Spinal cord (tissue), 9 donors: ENCODE measurements at regions not wholly inside any gene's neighbourhood (a gene's known extent, or its start where the extent isn't known, plus 50 kb on each side); places are given as distances from the start of the nearest gene placed in this dataset.

Source experiments
- DNase-seq, 6 donors: peaks; one replicate each; pipeline versions ENCODE4 v3.0.0 to v3.0.0-alpha.2; 2013 to 2015; ENCODE audit warnings: low spot score in 6 of 6, low read depth in 4 of 6
- H3K27ac ChIP-seq: one replicate; pipeline ENCODE4 v1.5.1; 2013; ENCODE audit warnings: low read depth, low read length, control low read depth
- H3K27me3 ChIP-seq: one replicate; pipeline ENCODE4 v1.6.1; 2013; ENCODE audit warnings: low read length; ENCODE audit not compliant: control insufficient read depth, insufficient read depth
- H3K36me3 ChIP-seq: one replicate; pipeline ENCODE4 v1.6.1; 2013; ENCODE audit warnings: low read length; ENCODE audit not compliant: control insufficient read depth, insufficient read depth
- H3K4me1 ChIP-seq: one replicate; pipeline ENCODE4 v1.6.1; 2013; ENCODE audit warnings: low read length; ENCODE audit not compliant: control insufficient read depth, insufficient read depth
- H3K4me3 ChIP-seq: one replicate; pipeline ENCODE4 v1.5.1; 2013; ENCODE audit warnings: low read depth, low read length, control low read depth
- H3K9me3 ChIP-seq: one replicate; pipeline ENCODE4 v1.6.1; 2013; ENCODE audit warnings: low read length; ENCODE audit not compliant: control insufficient read depth, insufficient read depth
- WGBS: methylation state at CpG from one replicate; pipeline ENCODE4 v1.1.5; 2013; ENCODE audit warnings: missing lambda C conversion rate; ENCODE audit not compliant: insufficient coverage; 5-methylcytosine and 5-hydroxymethylcytosine counted together
- donor health status: healthy.

GRCh38 chr18:55838319-55838718 is 250.3 kb upstream of the TCF4 start:
- Histone ChIP-seq H3K9me3 (no peaks in the 10 kb centered on the region), H3K36me3 (no peaks in the 10 kb centered on the region), H3K27ac (no peak overlapping the region), H3K4me3 (no peak overlapping the region), H3K4me1 (no peaks in the 10 kb centered on the region), H3K27me3 (no peaks in the 10 kb centered on the region)
- DNase-seq = no peak
- WGBS = 91% methylated on average over 5 of the region's 6 CpGs

- no peak overlapping the region for H3K4me3 ChIP-seq
- DNase-seq = no peak
- no peaks in the 10 kb centered on the region for H3K9me3 ChIP-seq
- H3K4me1 ChIP-seq = no peaks in the 10 kb centered on the region
- H3K27ac ChIP-seq = no peak overlapping the region
- 83% methylated on average over 4 of the region's 4 CpGs for WGBS
- no peaks in the 10 kb centered on the region for H3K36me3 ChIP-seq
- no peaks in the 10 kb centered on the region for H3K27me3 ChIP-seq
These were observed 245.6 kb upstream of the TCF4 start for GRCh38 chr18:55833543-55833942.

DNA sequence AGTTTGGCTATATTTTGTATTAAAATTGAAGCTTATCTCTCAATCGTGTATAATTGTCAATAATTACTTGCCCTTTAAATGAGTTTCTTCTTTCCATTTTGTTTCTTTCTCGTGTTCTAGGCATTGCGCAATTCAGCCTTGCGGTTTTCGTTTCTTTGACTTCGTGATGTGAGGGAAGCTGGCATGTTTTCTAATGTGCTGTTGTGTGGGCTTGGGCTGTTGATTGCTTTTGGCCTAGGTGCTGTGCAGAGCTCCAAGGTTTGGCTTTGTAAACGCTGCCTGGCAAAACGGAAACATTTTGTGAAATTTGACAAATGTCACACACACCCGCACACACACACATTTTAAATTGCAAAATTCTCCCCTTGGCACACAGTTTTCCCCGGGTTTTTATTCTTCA is 242.6 kb upstream of the TCF4 start:
- 92% methylated on average over 3 of the region's 10 CpGs for WGBS
- H3K27me3 ChIP-seq = no peaks in the 10 kb centered on the region
- H3K9me3 ChIP-seq = no peaks in the 10 kb centered on the region
- H3K4me3 ChIP-seq = no peak overlapping the region
- no peak overlapping the region for H3K27ac ChIP-seq
- no peaks in the 10 kb centered on the region for H3K4me1 ChIP-seq
- peak in 2 of 6 donors; percentile 38 to 78 for DNase-seq
- H3K36me3 ChIP-seq = no peaks in the 10 kb centered on the region

- Histone ChIP-seq H3K27me3 (no peaks in the 10 kb centered on the region), H3K4me1 (no peaks in the 10 kb centered on the region), H3K36me3 (no peaks in the 10 kb centered on the region), H3K9me3 (peaks cover 1% of the 10 kb centered on the region), H3K27ac (no peak overlapping the region), H3K4me3 (no peak overlapping the region)
- WGBS = 82% methylated on average over 2 of the region's 2 CpGs
- peak in 1 of 6 donors; percentile 25 for DNase-seq
These were observed 233.2 kb upstream of the TCF4 start for GRCh38 chr18:55821219-55821618.

DNA sequence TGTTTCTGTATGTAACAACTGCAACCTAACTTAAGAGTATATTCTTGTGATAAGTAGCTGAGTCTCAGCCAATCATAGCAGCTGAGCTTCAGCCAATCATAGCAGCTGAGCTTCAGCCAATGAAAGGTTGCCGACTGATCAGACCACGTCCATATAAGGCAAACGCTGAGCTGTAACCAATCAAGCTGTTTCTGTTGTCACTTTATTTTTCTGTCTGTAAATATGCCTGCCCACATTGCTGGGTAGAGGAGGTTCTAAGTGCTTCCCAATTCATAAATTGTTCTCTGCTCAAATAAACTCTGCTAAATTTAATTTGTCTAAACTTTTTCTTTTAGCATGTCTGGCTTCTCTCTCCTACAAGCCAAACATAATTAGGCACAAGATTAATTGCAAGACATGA is 231.5 kb upstream of the TCF4 start:
- no peak overlapping the region for H3K27ac ChIP-seq
- H3K4me3 ChIP-seq = no peak overlapping the region
- H3K27me3 ChIP-seq = no peaks in the 10 kb centered on the region
- no peaks in the 10 kb centered on the region for H3K4me1 ChIP-seq
- no peaks in the 10 kb centered on the region for H3K36me3 ChIP-seq
- DNase-seq = no peak
- H3K9me3 ChIP-seq = no peaks in the 10 kb centered on the region
- WGBS = 100% methylated on average over 2 of the region's 3 CpGs

DNA sequence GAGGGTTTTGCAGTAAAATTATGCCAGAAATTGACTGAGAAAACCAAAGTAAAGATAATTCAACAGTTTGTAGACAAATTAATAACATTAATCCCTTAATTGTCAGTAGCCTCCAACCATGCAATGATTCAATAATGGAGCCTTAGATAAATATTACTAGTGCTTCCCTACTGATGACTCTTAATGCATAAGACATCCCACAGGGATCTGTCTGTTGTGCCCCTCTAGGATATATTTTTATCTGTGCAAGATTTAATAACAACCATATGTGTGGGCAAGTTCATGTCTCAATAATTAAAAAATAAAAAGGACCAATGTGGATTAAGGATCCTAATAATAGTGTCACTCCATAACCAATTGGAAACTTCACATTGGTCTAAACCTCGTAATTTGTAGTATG is 230.3 kb upstream of the TCF4 start:
- Histone ChIP-seq H3K4me3 (no peak overlapping the region), H3K27ac (no peak overlapping the region), H3K9me3 (no peaks in the 10 kb centered on the region), H3K4me1 (no peaks in the 10 kb centered on the region), H3K27me3 (no peaks in the 10 kb centered on the region), H3K36me3 (no peaks in the 10 kb centered on the region)
- DNase-seq = no peak
- WGBS = no CpG with 5 or more reads among the region's 1 CpG

GRCh38 chr18:55811925-55812324 is 223.9 kb upstream of the TCF4 start:
- WGBS = no CpG with 5 or more reads among the region's 3 CpGs
- H3K27ac ChIP-seq = no peak overlapping the region
- no peaks in the 10 kb centered on the region for H3K27me3 ChIP-seq
- no peaks in the 10 kb centered on the region for H3K4me1 ChIP-seq
- no peaks in the 10 kb centered on the region for H3K36me3 ChIP-seq
- H3K9me3 ChIP-seq = no peaks in the 10 kb centered on the region
- DNase-seq = no peak
- H3K4me3 ChIP-seq = no peak overlapping the region

GRCh38 chr18:55805666-55806065 is 217.7 kb upstream of the TCF4 start:
- H3K4me3 ChIP-seq = no peak overlapping the region
- no peak for DNase-seq
- no peaks in the 10 kb centered on the region for H3K36me3 ChIP-seq
- H3K27me3 ChIP-seq = no peaks in the 10 kb centered on the region
- WGBS = 73% methylated on average over 2 of the region's 3 CpGs
- no peaks in the 10 kb centered on the region for H3K4me1 ChIP-seq
- H3K27ac ChIP-seq = no peak overlapping the region
- H3K9me3 ChIP-seq = no peaks in the 10 kb centered on the region

DNA sequence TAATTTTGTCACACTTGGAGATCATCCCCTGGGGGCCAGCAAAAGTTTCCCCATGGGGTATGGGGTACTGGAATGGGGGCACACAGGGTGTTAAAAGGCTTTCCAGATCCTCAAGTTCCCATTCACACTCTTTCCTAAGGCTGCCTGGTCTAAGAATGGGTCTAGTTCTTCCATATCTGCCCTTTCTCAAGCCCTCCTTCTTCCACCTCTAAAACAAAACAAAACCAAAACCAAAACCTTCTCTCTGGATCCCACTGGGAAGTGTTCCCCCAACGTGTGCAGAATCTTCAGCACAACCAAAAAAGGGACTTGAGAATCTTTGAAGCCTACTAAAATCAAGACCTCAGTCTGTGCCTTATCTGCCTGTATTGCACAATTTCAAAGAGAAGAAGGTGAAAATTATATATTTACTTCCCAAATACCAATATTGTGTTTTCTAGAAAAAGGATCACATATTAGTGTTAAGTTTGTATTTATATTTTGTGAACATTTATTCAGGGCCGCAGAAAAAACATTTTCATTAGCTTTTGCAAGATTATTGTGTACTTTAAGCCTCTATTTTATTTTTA is 207.2 kb upstream of the TCF4 start:
- no peak overlapping the region for H3K4me3 ChIP-seq

DNA sequence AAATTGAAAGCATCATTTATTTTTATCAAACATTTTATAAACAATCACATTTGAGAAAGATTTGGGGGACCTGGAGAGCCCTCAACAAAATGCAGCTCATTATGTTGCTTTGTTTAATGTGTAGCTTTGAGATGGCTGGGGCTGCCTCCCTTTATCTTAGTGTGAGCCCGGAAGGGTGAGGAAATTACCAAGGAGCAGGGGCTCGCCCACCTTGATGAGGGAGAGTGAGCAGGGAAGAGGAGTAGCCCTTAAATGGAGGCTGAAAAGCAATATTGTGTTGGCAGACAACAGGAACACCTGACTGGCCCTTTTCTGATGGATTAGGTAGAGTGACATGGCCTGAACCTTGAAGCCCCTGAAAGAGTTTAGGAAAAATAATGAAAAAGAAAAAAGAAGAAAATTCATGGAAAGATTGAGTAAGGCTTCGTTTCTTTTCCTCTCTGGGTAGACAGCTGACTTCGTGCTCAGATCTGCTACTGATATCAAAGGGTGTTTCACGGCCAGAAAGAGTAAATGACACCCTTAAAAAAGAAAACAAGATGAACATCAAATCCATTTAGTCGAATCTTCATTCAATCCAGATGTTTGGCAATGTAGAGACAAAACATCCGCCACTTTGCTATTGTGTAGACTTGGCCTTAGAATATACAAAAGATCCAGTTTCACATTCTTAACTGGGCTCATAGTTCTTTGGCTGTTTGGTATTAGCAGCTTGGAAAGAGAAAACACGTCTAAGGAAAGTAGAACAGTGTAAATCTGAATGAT is 206.5 kb upstream of the TCF4 start:
- Histone ChIP-seq H3K36me3 (no peaks in the 10 kb centered on the region), H3K9me3 (no peaks in the 10 kb centered on the region), H3K27me3 (no peaks in the 10 kb centered on the region), H3K4me1 (no peaks in the 10 kb centered on the region), H3K4me3 (no peak overlapping the region), H3K27ac (peak overlapping the region; percentile 65)
- 49% methylated on average over 5 of the region's 8 CpGs for WGBS
- DNase-seq = no peak

More for the DNA sequence above, 207.2 kb upstream of the TCF4 start:
- no peaks in the 10 kb centered on the region for H3K27me3 ChIP-seq
- no peaks in the 10 kb centered on the region for H3K36me3 ChIP-seq
- peak overlapping the region; percentile 65 for H3K27ac ChIP-seq
- no CpG with 5 or more reads among the region's 2 CpGs for WGBS
- no peaks in the 10 kb centered on the region for H3K9me3 ChIP-seq
- DNase-seq = no peak
- no peaks in the 10 kb centered on the region for H3K4me1 ChIP-seq
